Activated CD4-positive, alpha-beta memory T cell treated with anti-CD3 and anti-CD28 coated beads, Interleukin-2, amount 10 ng/mL, durations not matched to agents 7 days and 5 days (primary cell): ENCODE measurements at regions not wholly inside any gene's neighbourhood (a gene's known extent, or its start where the extent isn't known, plus 50 kb on each side); places are given as distances from the start of the nearest gene placed in this dataset.
"Not testable (repeated sequence)": the region's sequence is repeated elsewhere in the genome, so short reads cannot be mapped to it uniquely, and the experiment has no call there.

Source experiments
- CTCF ChIA-PET: fragments of 350-600 bp; sonication (Branson Sonifier 250); formaldehyde crosslinking; loops from one replicate; lab custom pipeline; 2021; ENCODE audit warnings: antibody characterized with exemption, inconsistent platforms; lab: Charles Lee
- POLR2A ChIA-PET: fragments of 350-600 bp; sonication (Branson Sonifier 250); formaldehyde crosslinking; loops from one replicate; lab custom pipeline; 2021; ENCODE audit warnings: antibody characterized with exemption; lab: Charles Lee
- DNase-seq: peaks from one replicate; pipeline ENCODE4 v3.0.0-alpha.2; 2020
- H3K27ac Mint-ChIP-seq: one replicate; pipeline ENCODE4 v1.8.0; 2021; ENCODE audit warnings: mild to moderate bottlenecking, mixed read lengths
- H3K27me3 Mint-ChIP-seq: one replicate; pipeline ENCODE4 v1.8.0; 2021; ENCODE audit warnings: mixed read lengths
- H3K36me3 Mint-ChIP-seq: one replicate; pipeline ENCODE4 v1.8.0; 2021; ENCODE audit warnings: low read depth, mixed read lengths
- H3K4me1 Mint-ChIP-seq: one replicate; pipeline ENCODE4 v1.8.0; 2021; ENCODE audit warnings: mixed read lengths
- H3K4me3 Mint-ChIP-seq: one replicate; pipeline ENCODE4 v1.8.0; 2021; ENCODE audit warnings: mild to moderate bottlenecking, mixed read lengths
- H3K9me3 Mint-ChIP-seq: one replicate; pipeline ENCODE4 v1.8.0; 2021; ENCODE audit warnings: mixed read lengths

GRCh38 chr16:33978784-33979183 is 519.4 kb downstream of the TP53TG3F start:
- H3K4me1 Mint-ChIP-seq, H3K27me3 Mint-ChIP-seq, H3K36me3 Mint-ChIP-seq, DNase-seq, H3K4me3 Mint-ChIP-seq, H3K27ac Mint-ChIP-seq, POLR2A ChIA-PET, H3K9me3 Mint-ChIP-seq, CTCF ChIA-PET: not testable (repeated sequence)

GRCh38 chr16:33979613-33980012 is 520.2 kb downstream of the TP53TG3F start:
- H3K27ac Mint-ChIP-seq = not testable (repeated sequence)

GRCh38 chr16:33980736-33981135 is 521.3 kb downstream of the TP53TG3F start:
- H3K27me3 Mint-ChIP-seq, H3K4me1 Mint-ChIP-seq, H3K9me3 Mint-ChIP-seq, H3K36me3 Mint-ChIP-seq, DNase-seq, H3K4me3 Mint-ChIP-seq, POLR2A ChIA-PET, H3K27ac Mint-ChIP-seq, CTCF ChIA-PET: not testable (repeated sequence)

More at GRCh38 chr16:33979613-33980012, 520.2 kb downstream of the TP53TG3F start:
- H3K4me3 Mint-ChIP-seq, H3K9me3 Mint-ChIP-seq, CTCF ChIA-PET, DNase-seq, H3K27me3 Mint-ChIP-seq, POLR2A ChIA-PET, H3K4me1 Mint-ChIP-seq, H3K36me3 Mint-ChIP-seq: not testable (repeated sequence)

- H3K9me3 Mint-ChIP-seq, POLR2A ChIA-PET, H3K4me3 Mint-ChIP-seq: not testable (repeated sequence)
Measured at GRCh38 chr16:33984428-33984827, 525.0 kb downstream of the TP53TG3F start.

GRCh38 chr16:33986521-33986920 is 527.1 kb downstream of the TP53TG3F start:
- CTCF ChIA-PET, POLR2A ChIA-PET, H3K27me3 Mint-ChIP-seq, H3K4me3 Mint-ChIP-seq, DNase-seq, H3K27ac Mint-ChIP-seq, H3K4me1 Mint-ChIP-seq, H3K36me3 Mint-ChIP-seq, H3K9me3 Mint-ChIP-seq: not testable (repeated sequence)

More at GRCh38 chr16:33984428-33984827, 525.0 kb downstream of the TP53TG3F start:
- CTCF ChIA-PET, DNase-seq, H3K27ac Mint-ChIP-seq, H3K27me3 Mint-ChIP-seq, H3K4me1 Mint-ChIP-seq, H3K36me3 Mint-ChIP-seq: not testable (repeated sequence)

- H3K4me3 Mint-ChIP-seq, H3K4me1 Mint-ChIP-seq, H3K27ac Mint-ChIP-seq, H3K27me3 Mint-ChIP-seq, H3K9me3 Mint-ChIP-seq, DNase-seq, H3K36me3 Mint-ChIP-seq, POLR2A ChIA-PET, CTCF ChIA-PET: not testable (repeated sequence)
Measured at GRCh38 chr16:33987348-33987963, 528.0 kb downstream of the TP53TG3F start.

- CTCF ChIA-PET, POLR2A ChIA-PET, H3K4me1 Mint-ChIP-seq, H3K4me3 Mint-ChIP-seq, H3K27me3 Mint-ChIP-seq, DNase-seq, H3K36me3 Mint-ChIP-seq, H3K9me3 Mint-ChIP-seq, H3K27ac Mint-ChIP-seq: not testable (repeated sequence)
Measured at GRCh38 chr16:33988012-33988411, 528.6 kb downstream of the TP53TG3F start.

- CTCF ChIA-PET, H3K27me3 Mint-ChIP-seq, H3K36me3 Mint-ChIP-seq, H3K4me3 Mint-ChIP-seq, POLR2A ChIA-PET, H3K9me3 Mint-ChIP-seq, H3K27ac Mint-ChIP-seq, DNase-seq, H3K4me1 Mint-ChIP-seq: not testable (repeated sequence)
Measured at GRCh38 chr16:33990488-33990887, 531.1 kb downstream of the TP53TG3F start.

- H3K27ac Mint-ChIP-seq, DNase-seq, H3K27me3 Mint-ChIP-seq, H3K36me3 Mint-ChIP-seq, POLR2A ChIA-PET, CTCF ChIA-PET, H3K4me1 Mint-ChIP-seq, H3K4me3 Mint-ChIP-seq, H3K9me3 Mint-ChIP-seq: not testable (repeated sequence)
Measured at GRCh38 chr16:33992513-33993177, 533.2 kb downstream of the TP53TG3F start.

GRCh38 chr16:33994207-33994606 is 534.8 kb downstream of the TP53TG3F start:
- H3K27ac Mint-ChIP-seq, H3K4me1 Mint-ChIP-seq, DNase-seq, H3K9me3 Mint-ChIP-seq, CTCF ChIA-PET, H3K4me3 Mint-ChIP-seq, H3K27me3 Mint-ChIP-seq, H3K36me3 Mint-ChIP-seq, POLR2A ChIA-PET: not testable (repeated sequence)

- H3K4me3 Mint-ChIP-seq, H3K27ac Mint-ChIP-seq, H3K36me3 Mint-ChIP-seq, DNase-seq, POLR2A ChIA-PET, CTCF ChIA-PET, H3K27me3 Mint-ChIP-seq, H3K9me3 Mint-ChIP-seq, H3K4me1 Mint-ChIP-seq: not testable (repeated sequence)
Measured at GRCh38 chr16:33995821-33996372, 536.5 kb downstream of the TP53TG3F start.

- H3K9me3 Mint-ChIP-seq, H3K27me3 Mint-ChIP-seq, H3K36me3 Mint-ChIP-seq, H3K27ac Mint-ChIP-seq, H3K4me1 Mint-ChIP-seq, DNase-seq, CTCF ChIA-PET, H3K4me3 Mint-ChIP-seq, POLR2A ChIA-PET: not testable (repeated sequence)
Measured at GRCh38 chr16:34001184-34001583, 541.8 kb downstream of the TP53TG3F start.

GRCh38 chr16:34001961-34002360 is 542.5 kb downstream of the TP53TG3F start:
- CTCF ChIA-PET, H3K4me1 Mint-ChIP-seq, H3K4me3 Mint-ChIP-seq, H3K9me3 Mint-ChIP-seq, DNase-seq, H3K36me3 Mint-ChIP-seq, H3K27me3 Mint-ChIP-seq, H3K27ac Mint-ChIP-seq, POLR2A ChIA-PET: not testable (repeated sequence)
